GM10266 (cell line): ENCODE measurements at regions not wholly inside any gene's neighbourhood (a gene's known extent, or its start where the extent isn't known, plus 50 kb on each side); places are given as distances from the start of the nearest gene placed in this dataset.

ENCODE experiments used
- DNase-seq: peaks from one replicate; pipeline ENCODE4 v3.0.0; 2012; ENCODE audit errors: extremely low spot score
- TF ChIP-seq, protein P1 (sequence below): IDR thresholded peaks from 2 replicates; pipeline ENCODE4 v1.5.1; 2012; ENCODE audit warnings: mild to moderate bottlenecking, low read depth; ENCODE audit not compliant: control insufficient read depth, insufficient read depth; ENCODE audit errors: missing control alignments

DNA sequence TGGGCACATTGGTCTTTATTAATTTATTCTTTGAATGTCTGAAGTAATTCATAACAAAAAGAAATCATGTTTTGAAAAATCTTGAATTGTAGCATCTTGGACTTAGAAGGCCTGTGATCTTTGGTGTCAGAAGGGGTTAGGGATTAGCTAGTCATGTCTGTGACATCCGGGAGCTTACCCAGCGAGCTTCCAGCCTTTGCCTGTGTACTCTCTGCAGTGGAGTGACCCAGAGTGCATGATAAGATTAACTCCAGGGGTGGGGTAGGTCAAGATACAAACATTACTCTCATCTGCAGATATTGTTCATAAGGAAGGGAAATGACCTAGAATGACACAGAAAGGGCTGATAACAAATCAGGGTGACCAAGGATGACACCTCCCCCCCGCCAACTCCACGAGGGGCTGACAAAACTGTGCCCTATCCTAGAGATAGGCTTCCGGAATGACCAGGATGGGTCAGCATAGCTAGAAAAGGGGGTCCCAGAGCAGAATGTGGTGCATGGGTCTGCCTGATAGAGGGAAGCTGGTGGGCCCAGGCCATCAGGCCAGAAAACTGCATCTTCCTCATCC lies 56.6 kb upstream of the BLCAP start:
- no peak for DNase-seq
- TF ChIP-seq, protein P1, sequence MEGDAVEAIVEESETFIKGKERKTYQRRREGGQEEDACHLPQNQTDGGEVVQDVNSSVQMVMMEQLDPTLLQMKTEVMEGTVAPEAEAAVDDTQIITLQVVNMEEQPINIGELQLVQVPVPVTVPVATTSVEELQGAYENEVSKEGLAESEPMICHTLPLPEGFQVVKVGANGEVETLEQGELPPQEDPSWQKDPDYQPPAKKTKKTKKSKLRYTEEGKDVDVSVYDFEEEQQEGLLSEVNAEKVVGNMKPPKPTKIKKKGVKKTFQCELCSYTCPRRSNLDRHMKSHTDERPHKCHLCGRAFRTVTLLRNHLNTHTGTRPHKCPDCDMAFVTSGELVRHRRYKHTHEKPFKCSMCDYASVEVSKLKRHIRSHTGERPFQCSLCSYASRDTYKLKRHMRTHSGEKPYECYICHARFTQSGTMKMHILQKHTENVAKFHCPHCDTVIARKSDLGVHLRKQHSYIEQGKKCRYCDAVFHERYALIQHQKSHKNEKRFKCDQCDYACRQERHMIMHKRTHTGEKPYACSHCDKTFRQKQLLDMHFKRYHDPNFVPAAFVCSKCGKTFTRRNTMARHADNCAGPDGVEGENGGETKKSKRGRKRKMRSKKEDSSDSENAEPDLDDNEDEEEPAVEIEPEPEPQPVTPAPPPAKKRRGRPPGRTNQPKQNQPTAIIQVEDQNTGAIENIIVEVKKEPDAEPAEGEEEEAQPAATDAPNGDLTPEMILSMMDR, result no peak

DNA sequence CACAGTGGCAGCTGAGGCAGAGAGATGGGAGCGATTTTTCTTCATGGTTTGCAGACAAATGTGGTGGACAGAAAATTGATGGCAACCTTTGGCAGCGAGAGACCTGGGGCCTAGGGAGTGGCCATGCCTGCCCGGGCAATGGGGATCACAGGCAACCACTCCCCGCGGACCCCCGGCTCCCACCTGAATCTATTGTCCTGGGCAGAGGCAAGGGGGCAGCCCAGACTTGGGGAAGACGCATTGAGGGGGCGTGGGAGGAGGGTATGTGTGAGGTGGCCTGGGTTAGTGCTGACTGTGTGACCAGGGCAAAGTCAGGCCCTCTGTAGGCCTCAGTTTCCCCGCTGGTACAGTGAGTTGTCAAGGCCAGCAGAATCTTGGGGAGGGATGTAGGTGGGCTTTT lies 53.6 kb upstream of the BLCAP start:
- TF ChIP-seq, protein P1, result no peak
- no peak for DNase-seq

GRCh38 chr20:37580069-37580468 lies 52.4 kb upstream of the BLCAP start:
- no peak for DNase-seq
- TF ChIP-seq, protein P1, result no peak

DNA sequence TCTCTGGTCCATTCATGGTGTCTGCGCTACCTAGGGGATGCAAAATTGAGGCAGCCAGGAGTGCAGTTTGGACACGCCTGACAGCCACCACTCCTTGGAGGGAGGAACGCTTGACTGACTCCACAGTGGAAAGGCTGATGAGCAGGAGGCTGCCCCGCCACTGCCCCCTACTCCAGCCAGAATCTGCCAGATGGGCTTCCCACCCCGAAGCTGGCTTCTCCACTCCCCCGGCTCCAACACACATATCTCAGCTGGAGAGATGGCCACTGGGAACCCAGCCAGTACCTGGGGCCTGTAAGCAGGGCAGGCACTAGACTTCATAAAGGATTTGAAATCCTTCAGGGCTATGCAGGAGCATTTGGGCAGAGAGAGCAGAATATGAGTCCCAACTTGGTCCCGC lies 51.4 kb upstream of the BLCAP start:
- no peak for DNase-seq
- TF ChIP-seq, protein P1, result no peak

DNA sequence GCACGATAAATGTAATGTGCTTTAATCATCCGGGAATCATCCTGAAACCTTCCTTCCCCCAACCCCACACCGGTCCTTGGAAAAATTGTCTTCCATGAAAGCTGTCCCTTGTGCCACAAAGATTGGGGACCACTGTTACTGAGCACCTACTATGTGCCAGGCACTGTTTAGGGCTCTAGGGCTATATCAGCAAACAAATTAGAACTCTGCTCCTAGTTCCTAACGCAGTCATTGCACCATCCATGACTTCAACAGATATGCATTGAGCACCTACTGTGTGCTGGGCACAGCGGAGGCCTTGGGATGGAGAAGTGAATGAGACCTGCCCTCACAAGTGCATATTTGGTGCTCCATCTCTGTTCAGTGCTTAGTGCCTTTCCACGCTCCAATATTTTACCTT lies 50.3 kb upstream of the BLCAP start:
- no peak for DNase-seq
- TF ChIP-seq, protein P1, result no peak
